Endothelial cell (in vitro differentiated cells): ENCODE measurements at regions not wholly inside any gene's neighbourhood (a gene's known extent, or its start where the extent isn't known, plus 50 kb on each side); places are given as distances from the start of the nearest gene placed in this dataset.

ENCODE experiments used
- DNase-seq: peaks from one replicate; pipeline ENCODE4 v3.0.0; 2021; ENCODE audit warnings: low spot score
- H3K27ac Mint-ChIP-seq: one replicate; pipeline ENCODE4 v1.8.0; 2021; ENCODE audit warnings: mixed read lengths, inconsistent platforms; ENCODE audit not compliant: unreplicated experiment
- H3K27me3 Mint-ChIP-seq: one replicate; pipeline ENCODE4 v1.8.0; 2021; ENCODE audit warnings: mild to moderate bottlenecking, moderate library complexity, mixed read lengths, inconsistent platforms; ENCODE audit not compliant: unreplicated experiment
- H3K36me3 Mint-ChIP-seq: one replicate; pipeline ENCODE4 v1.8.0; 2021; ENCODE audit warnings: mild to moderate bottlenecking, low read depth, mixed read lengths, inconsistent platforms; ENCODE audit not compliant: unreplicated experiment
- H3K4me1 Mint-ChIP-seq: one replicate; pipeline ENCODE4 v1.8.0; 2021; ENCODE audit warnings: mild to moderate bottlenecking, mixed read lengths, inconsistent platforms; ENCODE audit not compliant: unreplicated experiment
- H3K4me3 Mint-ChIP-seq: one replicate; pipeline ENCODE4 v1.8.0; 2021; ENCODE audit warnings: mild to moderate bottlenecking, mixed read lengths, inconsistent platforms; ENCODE audit not compliant: unreplicated experiment
- H3K9me3 Mint-ChIP-seq: one replicate; pipeline ENCODE4 v1.8.0; 2021; ENCODE audit warnings: mixed read lengths, inconsistent platforms; ENCODE audit not compliant: unreplicated experiment
- TF ChIP-seq, protein P1 (sequence below): fragments of 200-600 bp; sonication (generic); IDR thresholded peaks from one replicate; pipeline ENCODE4 v1.5.0; 2021; ENCODE audit warnings: antibody characterized with exemption; ENCODE audit not compliant: unreplicated experiment

DNA sequence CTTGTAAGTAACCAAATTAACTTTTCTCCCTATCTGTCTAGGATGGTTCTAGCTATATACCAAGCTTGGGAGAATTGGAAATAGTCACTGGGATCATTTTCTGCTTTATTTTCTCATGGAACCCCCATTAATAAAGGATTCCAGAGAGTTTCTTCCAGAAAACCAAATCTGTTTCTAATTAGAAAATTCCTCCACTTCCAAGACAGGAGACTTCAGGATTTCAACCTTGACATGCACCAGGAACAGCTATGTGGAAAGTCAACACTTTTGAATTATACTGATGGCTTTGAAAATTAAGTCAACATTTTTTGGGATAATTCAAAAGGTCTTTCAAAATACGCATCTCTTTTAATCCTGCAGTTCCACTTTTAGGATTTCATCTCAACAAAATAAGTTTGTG, 138.3 kb downstream of the MEX3B start:
- DNase-seq: no peak
- Mint-ChIP-seq H3K9me3 (no peaks in the 10 kb centered on the region), H3K4me3 (no peak overlapping the region), H3K27me3 (no peaks in the 10 kb centered on the region), H3K36me3 (no peaks in the 10 kb centered on the region), H3K27ac (no peak overlapping the region), H3K4me1 (peaks cover 15% of the 10 kb centered on the region)
- TF ChIP-seq, protein P1, sequence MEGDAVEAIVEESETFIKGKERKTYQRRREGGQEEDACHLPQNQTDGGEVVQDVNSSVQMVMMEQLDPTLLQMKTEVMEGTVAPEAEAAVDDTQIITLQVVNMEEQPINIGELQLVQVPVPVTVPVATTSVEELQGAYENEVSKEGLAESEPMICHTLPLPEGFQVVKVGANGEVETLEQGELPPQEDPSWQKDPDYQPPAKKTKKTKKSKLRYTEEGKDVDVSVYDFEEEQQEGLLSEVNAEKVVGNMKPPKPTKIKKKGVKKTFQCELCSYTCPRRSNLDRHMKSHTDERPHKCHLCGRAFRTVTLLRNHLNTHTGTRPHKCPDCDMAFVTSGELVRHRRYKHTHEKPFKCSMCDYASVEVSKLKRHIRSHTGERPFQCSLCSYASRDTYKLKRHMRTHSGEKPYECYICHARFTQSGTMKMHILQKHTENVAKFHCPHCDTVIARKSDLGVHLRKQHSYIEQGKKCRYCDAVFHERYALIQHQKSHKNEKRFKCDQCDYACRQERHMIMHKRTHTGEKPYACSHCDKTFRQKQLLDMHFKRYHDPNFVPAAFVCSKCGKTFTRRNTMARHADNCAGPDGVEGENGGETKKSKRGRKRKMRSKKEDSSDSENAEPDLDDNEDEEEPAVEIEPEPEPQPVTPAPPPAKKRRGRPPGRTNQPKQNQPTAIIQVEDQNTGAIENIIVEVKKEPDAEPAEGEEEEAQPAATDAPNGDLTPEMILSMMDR: no peak

DNA sequence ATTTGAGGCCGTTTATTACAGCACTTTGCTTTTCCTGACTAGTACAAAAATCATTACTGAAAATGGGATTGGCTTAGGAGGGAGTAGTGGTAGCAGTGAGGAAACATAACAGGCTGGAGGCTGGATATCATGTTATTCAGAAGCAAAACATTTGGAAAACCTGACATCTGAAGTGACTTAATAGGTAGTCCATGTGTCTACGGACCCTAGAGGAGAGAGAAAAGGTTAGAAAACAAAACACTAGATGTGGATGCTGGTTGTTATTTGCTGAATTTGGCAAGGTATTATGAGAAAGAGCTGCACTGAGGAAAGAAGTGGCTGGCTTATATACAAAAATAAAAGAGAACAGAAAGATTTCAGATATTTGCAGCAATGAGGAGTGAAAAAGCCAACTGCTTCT, 139.9 kb downstream of the MEX3B start:
- Mint-ChIP-seq H3K4me1 (peaks cover 21% of the 10 kb centered on the region), H3K4me3 (no peak overlapping the region), H3K36me3 (no peaks in the 10 kb centered on the region), H3K27me3 (no peaks in the 10 kb centered on the region), H3K9me3 (no peaks in the 10 kb centered on the region), H3K27ac (no peak overlapping the region)
- DNase-seq: no peak
- TF ChIP-seq, protein P1: no peak

GRCh38 chr15:81901319-81901718, 144.5 kb downstream of the MEX3B start:
- Mint-ChIP-seq H3K4me1 (peaks cover 23% of the 10 kb centered on the region), H3K9me3 (no peaks in the 10 kb centered on the region), H3K27ac (no peak overlapping the region), H3K27me3 (no peaks in the 10 kb centered on the region), H3K36me3 (peaks cover 4% of the 10 kb centered on the region), H3K4me3 (no peak overlapping the region)
- DNase-seq: no peak
- TF ChIP-seq, protein P1: no peak

GRCh38 chr15:81899730-81900129, 146.1 kb downstream of the MEX3B start:
- Mint-ChIP-seq H3K36me3 (peaks cover 4% of the 10 kb centered on the region), H3K4me1 (peaks cover 23% of the 10 kb centered on the region), H3K27ac (no peak overlapping the region), H3K9me3 (no peaks in the 10 kb centered on the region), H3K4me3 (no peak overlapping the region), H3K27me3 (no peaks in the 10 kb centered on the region)
- no peak for DNase-seq
- TF ChIP-seq, protein P1: no peak

DNA sequence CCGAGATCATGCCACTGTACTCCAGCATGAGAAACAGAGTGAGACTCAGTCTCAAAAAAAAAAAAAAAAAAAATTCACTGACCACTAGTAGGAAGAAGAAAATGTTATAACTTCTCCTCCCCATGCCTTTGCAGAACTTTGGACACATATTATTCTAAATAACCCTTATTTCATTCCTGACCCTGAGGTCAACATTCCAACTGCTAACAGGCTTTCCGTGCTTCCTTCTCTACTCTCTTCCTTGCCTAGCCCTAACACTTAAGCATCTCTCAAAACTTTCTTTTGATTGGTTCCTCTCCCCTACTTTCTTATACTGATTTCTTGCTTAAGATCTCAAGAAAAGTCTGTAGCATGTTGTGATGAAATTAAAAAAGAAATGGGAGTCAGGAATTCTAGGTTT, 146.8 kb downstream of the MEX3B start:
- Mint-ChIP-seq H3K4me1 (peaks cover 23% of the 10 kb centered on the region), H3K27ac (no peak overlapping the region), H3K9me3 (no peaks in the 10 kb centered on the region), H3K4me3 (no peak overlapping the region), H3K27me3 (peaks cover 2% of the 10 kb centered on the region), H3K36me3 (peaks cover 4% of the 10 kb centered on the region)
- TF ChIP-seq, protein P1: no peak
- no peak for DNase-seq
